Embryonic facial prominence (tissue), 1 donor: ENCODE measurements at regions not wholly inside any gene's neighbourhood (a gene's known extent, or its start where the extent isn't known, plus 50 kb on each side); places are given as distances from the start of the nearest gene placed in this dataset.
"Not testable (repeated sequence)": the region's sequence is repeated elsewhere in the genome, so short reads cannot be mapped to it uniquely, and the experiment has no call there.

ENCODE experiments used
- DNase-seq: peaks from one replicate; pipeline ENCODE4 v3.0.0-alpha.2; 2016; ENCODE audit errors: extremely low spot score

- not testable (repeated sequence) for DNase-seq
These were observed 1353.4 kb upstream of the CDH18 start for GRCh38 chr5:21341203-21341947.

- DNase-seq, result not testable (repeated sequence)
These were observed 1352.2 kb upstream of the CDH18 start for GRCh38 chr5:21340233-21340632.

DNA sequence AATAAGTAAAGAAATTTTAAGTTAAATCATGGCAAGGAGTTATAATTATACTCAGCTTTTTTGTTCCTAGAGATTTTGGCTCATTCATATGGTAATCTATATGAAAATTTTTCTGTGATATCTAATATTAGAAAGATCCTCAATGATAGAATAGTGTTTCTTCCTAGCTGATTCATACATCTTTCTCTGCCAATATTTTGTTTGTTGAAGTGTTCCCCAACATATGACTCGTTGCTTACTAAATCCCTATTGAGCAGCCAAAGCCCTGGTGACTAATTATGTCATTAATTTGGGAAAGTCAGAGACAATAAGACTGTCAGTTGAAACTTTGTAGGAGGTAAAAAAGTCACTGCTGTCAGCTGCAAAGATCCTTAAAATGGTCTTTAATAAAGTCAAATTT lies 1348.5 kb upstream of the CDH18 start:
- DNase-seq, result not testable (repeated sequence)

- DNase-seq, result not testable (repeated sequence)
These were observed 1327.4 kb upstream of the CDH18 start for GRCh38 chr5:21315376-21315775.

- DNase-seq, result not testable (repeated sequence)
These were observed 1313.2 kb upstream of the CDH18 start for GRCh38 chr5:21301205-21301604.

DNA sequence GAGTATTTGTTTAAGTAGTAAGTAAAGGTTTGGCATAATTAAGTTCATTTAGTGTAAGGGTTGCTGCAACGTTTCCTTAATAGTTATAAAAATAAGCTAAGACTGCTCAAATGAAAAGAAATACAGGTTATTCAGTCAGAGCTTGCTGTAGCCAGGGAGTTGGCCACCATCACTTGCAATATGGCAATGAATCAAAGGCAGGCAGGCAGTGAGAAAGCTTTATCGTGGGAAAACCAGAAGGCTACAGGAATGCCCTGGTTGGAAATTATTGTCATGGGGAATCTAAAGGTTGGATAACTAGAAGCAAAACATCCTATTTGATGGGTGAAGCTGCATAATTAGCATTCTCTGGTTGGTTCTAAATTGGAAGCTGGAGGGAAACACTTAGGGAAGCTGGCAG lies 1286.4 kb upstream of the CDH18 start:
- not testable (repeated sequence) for DNase-seq

- no peak for DNase-seq
These were observed 1275.4 kb upstream of the CDH18 start for GRCh38 chr5:21263361-21263760.

DNA sequence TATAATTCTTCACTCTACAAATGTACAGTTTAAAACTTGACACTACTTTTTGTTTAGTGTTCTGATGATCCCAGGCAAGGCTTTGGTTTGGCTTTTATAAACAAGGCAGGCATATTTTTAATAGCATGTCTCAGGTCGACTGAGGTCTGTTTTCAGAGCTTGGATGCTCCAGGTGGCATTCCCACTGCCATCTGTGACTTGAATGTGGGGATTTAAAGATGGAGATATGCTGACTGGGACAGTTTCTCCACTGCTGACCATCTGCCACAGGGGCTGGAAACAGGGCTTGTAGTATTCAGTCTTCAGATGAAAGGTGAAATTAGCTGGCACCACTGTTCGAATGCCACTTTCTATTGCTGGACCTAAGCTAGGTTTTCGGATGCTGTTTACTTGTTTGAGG lies 1266.2 kb upstream of the CDH18 start:
- DNase-seq, result no peak

DNA sequence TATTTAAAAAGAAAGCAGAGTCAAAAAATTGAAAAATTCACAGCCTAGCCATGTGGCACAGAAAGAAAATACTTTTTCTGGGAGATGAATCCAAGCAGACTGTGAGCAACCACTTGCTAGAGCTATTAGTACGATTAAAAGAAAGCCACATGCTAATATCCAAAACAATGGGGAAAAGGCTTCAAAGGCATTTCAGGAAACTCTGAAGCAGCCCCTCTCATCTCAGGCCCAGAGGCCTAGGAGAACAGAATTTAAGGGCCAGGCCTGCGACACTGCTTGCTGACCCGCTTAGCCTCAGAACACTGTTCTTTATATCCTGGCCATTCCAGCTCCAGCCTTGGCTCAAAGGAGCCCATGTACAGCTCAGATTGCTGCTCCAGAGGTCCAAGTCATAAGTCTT lies 1257.0 kb upstream of the CDH18 start:
- DNase-seq, result no peak

GRCh38 chr5:21238786-21239185 lies 1250.8 kb upstream of the CDH18 start:
- DNase-seq, result no peak

GRCh38 chr5:21237461-21237860 lies 1249.5 kb upstream of the CDH18 start:
- DNase-seq, result no peak

DNA sequence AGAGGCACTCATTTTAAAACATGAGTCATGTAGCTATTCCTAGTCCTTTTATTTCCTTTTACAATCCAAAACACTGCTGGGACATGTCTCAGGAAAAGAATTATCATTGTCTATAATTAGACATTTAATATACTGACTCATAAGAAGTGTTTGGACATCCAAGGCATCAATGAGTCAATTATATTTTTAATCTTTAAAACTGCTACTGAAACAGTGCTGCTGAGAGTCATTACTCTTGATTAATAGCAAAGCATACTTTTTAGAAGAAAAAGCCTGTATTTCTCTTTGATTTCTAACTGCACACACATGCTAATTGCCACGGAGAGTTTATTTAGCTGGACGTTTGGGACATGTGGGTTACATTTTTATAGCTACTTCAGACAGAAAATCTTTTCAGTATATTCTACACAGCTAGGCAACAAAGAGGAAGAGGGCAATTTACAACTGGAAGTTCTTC lies 1249.0 kb upstream of the CDH18 start:
- no peak for DNase-seq

GRCh38 chr5:21236104-21236503 lies 1248.1 kb upstream of the CDH18 start:
- no peak for DNase-seq

GRCh38 chr5:21225223-21226064 lies 1237.4 kb upstream of the CDH18 start:
- no peak for DNase-seq

GRCh38 chr5:21221616-21222015 lies 1233.6 kb upstream of the CDH18 start:
- DNase-seq, result no peak

DNA sequence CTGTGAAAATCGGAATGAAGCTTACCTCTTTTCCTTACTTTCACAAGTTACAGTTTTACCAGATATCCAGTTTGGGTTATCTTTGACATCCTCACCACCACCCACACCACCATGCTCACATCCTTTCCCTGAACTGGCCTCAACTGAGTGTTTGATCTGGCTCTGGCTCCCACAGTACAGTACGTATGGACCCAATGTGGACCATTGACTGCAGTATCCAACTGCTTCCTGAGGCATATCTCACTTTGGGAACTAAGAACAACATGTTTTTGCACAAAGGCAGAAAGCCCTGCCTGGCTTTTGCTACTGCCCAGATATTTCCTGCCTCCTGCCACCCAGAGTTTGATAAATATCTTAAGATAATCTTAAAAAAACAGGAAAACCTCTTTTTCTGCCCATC lies 1232.0 kb upstream of the CDH18 start:
- DNase-seq, result no peak

- DNase-seq, result no peak
These were observed 1231.3 kb upstream of the CDH18 start for GRCh38 chr5:21219251-21219650.

DNA sequence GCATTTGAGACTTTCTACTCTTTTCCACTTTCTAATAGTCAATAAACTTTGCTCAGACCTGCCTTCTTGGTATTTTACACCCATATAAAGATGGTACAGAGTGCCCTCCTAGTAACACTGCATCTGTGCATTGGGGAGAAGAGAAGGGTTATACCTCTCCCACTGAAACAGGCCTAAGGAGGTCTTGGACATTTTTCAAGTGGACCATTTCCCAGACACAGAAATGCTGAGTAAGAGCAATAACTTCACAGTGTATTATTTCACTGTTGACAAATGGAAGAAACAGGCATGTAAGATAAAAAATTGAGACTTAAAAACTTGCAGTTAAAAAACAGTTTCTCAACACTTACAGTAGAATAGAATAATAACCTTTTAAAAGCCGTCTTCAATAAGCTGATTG lies 1224.0 kb upstream of the CDH18 start:
- DNase-seq, result no peak

DNA sequence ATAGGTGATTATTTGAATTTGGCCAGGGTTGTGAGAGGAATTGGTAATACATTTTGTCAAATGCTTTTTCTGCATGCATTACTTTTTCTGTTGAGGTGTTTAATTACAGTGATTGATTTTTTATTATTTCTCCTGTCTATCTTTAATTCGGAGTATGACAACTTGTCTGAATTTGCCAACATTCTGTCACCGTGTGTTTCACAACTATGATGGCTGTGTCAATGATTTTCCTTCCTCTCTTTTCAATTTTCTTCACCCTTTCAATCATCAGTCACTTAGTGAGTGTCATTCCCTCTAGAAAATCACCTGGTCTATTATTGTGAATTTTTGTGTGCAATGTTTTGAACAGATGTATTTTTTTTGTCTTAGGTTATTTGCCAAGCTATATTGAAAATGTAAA lies 1221.4 kb upstream of the CDH18 start:
- DNase-seq, result no peak

- no peak for DNase-seq
These were observed 1211.1 kb upstream of the CDH18 start for GRCh38 chr5:21199087-21199486.

GRCh38 chr5:21195145-21195544 lies 1207.1 kb upstream of the CDH18 start:
- no peak for DNase-seq

GRCh38 chr5:21185536-21185935 lies 1197.5 kb upstream of the CDH18 start:
- no peak for DNase-seq

DNA sequence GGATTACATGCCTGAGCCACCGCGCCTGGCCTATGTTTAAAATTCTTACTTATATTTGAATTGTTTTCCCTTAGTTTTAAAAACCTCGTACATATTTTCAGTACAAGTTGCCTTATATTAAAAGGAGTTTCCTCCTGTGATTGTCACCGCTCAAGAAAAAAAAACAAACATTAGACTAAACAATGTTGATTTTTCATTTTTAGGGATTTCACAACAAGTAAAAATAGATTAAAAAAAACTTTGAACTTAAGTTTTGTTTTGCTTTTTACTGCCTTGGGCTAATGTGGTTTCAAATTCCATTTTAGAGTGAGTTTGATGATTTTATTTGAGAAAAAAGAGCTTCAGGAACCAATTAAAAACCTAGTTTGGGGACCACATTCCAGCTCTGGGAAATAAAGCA lies 1196.6 kb upstream of the CDH18 start:
- DNase-seq, result no peak
